Body of pancreas (tissue), 4 donors: ENCODE measurements at regions not wholly inside any gene's neighbourhood (a gene's known extent, or its start where the extent isn't known, plus 50 kb on each side); places are given as distances from the start of the nearest gene placed in this dataset.

Source experiments
- POLR2A ChIP-seq, 3 donors: fragments of 450-650 bp; IDR thresholded peaks; one replicate each; pipeline ENCODE4 v1.6.1; 2016; ENCODE audit warnings: antibody characterized with exemption in 3 of 3, mild to moderate bottlenecking in 2 of 3
- TF ChIP-seq, protein P1 (sequence below), 7 experiments: fragments of 450-650 bp in 4 of 7; fragments of 200-600 bp in 3 of 7; sonication (generic) in 3 of 7; IDR thresholded peaks; one replicate each; pipeline ENCODE4 v1.5.1; 2016 to 2019; ENCODE audit warnings: antibody characterized with exemption in 7 of 7

DNA sequence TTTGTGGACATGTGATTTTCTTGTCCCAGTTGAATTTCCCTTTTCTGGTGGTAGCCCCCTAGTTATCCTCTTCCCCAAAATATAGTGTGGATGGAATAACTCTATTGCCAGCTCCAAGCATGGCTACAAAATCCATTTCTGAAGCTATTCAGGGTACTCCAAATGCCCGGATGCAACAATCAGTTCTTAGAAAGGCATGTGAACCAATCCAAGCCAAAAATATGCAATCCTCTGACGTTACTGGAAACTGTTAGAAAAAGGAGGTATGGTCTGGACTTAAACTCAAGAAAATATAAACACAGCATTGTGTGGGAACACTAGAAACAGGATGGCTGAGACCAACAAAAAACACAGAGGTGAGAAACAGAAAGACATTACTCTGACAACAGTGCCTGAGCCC, 347.0 kb downstream of the GPAM start:
- TF ChIP-seq POLR2A (IDR thresholded peaks at IDR 0.05), result no peak
- TF ChIP-seq, protein P1, sequence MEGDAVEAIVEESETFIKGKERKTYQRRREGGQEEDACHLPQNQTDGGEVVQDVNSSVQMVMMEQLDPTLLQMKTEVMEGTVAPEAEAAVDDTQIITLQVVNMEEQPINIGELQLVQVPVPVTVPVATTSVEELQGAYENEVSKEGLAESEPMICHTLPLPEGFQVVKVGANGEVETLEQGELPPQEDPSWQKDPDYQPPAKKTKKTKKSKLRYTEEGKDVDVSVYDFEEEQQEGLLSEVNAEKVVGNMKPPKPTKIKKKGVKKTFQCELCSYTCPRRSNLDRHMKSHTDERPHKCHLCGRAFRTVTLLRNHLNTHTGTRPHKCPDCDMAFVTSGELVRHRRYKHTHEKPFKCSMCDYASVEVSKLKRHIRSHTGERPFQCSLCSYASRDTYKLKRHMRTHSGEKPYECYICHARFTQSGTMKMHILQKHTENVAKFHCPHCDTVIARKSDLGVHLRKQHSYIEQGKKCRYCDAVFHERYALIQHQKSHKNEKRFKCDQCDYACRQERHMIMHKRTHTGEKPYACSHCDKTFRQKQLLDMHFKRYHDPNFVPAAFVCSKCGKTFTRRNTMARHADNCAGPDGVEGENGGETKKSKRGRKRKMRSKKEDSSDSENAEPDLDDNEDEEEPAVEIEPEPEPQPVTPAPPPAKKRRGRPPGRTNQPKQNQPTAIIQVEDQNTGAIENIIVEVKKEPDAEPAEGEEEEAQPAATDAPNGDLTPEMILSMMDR (IDR thresholded peaks at IDR 0.05), result no peak
